ENCODE measurements at regions not wholly inside any gene's neighbourhood (a gene's known extent, or its start where the extent isn't known, plus 50 kb on each side); places are given as distances from the start of the nearest gene placed in this dataset.

DNA sequence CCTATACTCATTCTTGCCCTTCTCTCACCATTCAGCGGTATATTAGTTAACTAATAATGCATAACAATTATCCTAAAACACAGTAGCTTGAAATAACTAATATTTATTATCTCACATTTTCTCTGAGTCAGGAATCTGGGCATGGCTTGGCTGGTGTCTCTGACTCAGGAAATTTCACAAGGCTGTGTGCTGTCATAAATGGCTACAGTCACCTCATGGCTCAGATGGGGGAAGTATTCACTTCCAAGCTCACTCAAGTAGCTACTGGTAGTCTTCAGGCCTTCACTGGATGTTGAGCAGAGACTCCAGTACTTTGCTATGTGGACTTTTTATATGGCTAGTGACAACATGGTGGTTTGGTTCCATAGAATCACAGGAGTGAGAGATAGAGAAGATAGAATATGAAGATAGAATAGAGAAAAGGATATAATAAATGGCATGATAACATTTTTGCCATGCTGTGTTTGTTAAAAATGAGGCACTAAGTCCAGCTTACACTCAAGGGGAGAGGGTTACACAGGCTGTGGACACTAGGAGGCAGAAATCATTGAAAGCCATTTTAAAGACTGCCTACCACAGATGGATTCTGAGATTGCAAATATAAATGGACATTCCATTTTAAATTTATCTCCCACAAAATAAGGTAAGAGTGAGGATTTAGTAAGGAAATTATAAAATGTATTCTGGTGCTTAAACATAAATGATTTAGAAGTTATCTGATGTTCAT is 997.8 kb upstream of the CHORDC1 start:
- TF ChIP-seq POLR2A (IDR thresholded peaks at IDR 0.05), result no peak
- TF ChIP-seq, protein P1, sequence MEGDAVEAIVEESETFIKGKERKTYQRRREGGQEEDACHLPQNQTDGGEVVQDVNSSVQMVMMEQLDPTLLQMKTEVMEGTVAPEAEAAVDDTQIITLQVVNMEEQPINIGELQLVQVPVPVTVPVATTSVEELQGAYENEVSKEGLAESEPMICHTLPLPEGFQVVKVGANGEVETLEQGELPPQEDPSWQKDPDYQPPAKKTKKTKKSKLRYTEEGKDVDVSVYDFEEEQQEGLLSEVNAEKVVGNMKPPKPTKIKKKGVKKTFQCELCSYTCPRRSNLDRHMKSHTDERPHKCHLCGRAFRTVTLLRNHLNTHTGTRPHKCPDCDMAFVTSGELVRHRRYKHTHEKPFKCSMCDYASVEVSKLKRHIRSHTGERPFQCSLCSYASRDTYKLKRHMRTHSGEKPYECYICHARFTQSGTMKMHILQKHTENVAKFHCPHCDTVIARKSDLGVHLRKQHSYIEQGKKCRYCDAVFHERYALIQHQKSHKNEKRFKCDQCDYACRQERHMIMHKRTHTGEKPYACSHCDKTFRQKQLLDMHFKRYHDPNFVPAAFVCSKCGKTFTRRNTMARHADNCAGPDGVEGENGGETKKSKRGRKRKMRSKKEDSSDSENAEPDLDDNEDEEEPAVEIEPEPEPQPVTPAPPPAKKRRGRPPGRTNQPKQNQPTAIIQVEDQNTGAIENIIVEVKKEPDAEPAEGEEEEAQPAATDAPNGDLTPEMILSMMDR (IDR thresholded peaks at IDR 0.05), result no peak
